HG03196 (cell line): ENCODE measurements at regions not wholly inside any gene's neighbourhood (a gene's known extent, or its start where the extent isn't known, plus 50 kb on each side); places are given as distances from the start of the nearest gene placed in this dataset.

Experiments used
- ATAC-seq: cut with Tn5 transposase; IDR thresholded peaks from one replicate; pipeline ENCODE4 v1.9.1; 2021; ENCODE audit not compliant: unreplicated experiment

DNA sequence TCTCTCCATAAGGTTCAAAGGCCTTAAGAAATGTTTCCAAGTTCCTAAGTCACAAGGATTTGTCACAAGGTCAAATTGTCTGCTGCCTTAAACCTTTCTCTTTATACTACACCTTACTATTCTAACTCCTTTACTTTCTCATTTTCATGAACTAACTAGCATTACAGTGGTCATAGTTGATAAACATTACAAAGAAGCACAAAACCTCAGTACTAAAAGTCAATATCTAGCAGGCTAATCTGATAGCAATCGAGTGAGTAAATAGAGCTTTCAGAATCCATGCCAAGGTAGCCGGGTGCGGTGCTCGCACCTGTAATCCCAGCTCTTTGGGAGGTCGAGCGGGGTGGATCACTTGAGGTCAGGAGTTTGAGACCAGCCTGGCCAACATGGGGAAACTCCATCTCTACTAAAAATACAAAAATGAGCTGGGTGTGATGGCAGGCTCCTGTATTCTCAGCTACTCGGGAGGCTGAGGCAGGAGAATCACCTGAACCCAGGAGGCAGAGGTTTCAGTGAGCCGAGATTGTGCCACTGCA is 510.0 kb downstream of the GBA3 start:
- no peak for ATAC-seq

DNA sequence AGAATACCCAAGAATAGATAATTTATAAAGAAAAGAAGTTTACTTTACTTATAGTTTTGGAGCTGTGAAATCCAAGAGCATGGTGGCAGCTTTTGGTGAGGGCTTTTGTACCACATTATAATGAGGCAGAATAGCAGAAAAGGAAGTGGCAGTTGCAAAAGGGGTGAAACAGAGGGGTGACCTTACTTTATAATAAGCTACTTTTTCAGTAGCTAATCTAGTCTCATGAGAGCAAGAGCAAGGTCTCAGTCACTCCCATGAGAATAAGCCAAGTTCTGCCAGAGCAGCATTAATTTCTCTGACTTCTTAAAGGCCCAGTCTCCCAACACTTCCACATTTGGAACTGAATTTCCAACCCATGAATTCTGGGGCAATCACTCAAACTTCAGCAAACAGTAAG is 502.0 kb downstream of the GBA3 start:
- ATAC-seq, result no peak

DNA sequence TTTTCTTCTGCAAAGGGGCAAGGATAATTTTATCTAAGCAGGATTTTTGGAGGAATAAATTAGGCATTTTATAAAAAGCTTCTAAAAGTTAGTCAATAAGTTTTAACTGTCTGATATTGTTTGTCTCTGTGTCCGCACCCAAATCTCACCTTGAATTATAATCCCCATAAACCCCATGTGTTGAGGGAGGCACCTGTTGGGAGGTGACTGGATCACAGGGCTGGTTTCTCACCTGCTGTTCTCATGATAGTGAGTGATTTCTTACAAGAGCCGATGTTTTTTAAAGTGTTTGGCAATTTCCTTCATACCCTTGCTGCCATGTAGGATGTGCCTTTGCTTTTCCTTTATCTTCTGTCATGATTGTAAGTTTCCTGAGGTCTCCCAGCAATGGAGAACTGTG is 481.4 kb downstream of the GBA3 start:
- ATAC-seq, result no peak

- no peak for ATAC-seq
These were observed 479.2 kb downstream of the GBA3 start for GRCh38 chr4:23171976-23172375.

- no peak for ATAC-seq
These were observed 477.0 kb downstream of the GBA3 start for GRCh38 chr4:23169608-23170311.

GRCh38 chr4:23166919-23167318 is 474.2 kb downstream of the GBA3 start:
- no peak for ATAC-seq

- ATAC-seq, result no peak
These were observed 473.7 kb downstream of the GBA3 start for GRCh38 chr4:23166407-23166806.

DNA sequence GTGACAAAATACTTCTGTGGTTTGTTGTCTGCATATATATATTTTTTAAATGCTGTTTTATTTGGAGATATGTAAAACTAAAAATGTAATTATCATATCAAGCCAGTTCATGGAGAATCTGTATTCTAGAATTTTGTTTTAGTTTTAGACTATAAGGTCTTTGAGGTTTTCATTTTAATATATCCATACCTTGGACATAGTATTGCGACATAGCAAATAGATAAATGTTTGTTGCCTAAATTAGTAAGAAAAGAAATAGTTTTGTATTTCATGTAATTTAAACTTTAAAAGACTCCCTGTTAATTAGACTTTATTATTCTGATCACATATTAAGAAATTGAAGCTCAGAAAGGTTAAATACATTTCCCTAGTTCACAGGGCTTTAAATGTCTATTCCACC is 472.9 kb downstream of the GBA3 start:
- no peak for ATAC-seq

DNA sequence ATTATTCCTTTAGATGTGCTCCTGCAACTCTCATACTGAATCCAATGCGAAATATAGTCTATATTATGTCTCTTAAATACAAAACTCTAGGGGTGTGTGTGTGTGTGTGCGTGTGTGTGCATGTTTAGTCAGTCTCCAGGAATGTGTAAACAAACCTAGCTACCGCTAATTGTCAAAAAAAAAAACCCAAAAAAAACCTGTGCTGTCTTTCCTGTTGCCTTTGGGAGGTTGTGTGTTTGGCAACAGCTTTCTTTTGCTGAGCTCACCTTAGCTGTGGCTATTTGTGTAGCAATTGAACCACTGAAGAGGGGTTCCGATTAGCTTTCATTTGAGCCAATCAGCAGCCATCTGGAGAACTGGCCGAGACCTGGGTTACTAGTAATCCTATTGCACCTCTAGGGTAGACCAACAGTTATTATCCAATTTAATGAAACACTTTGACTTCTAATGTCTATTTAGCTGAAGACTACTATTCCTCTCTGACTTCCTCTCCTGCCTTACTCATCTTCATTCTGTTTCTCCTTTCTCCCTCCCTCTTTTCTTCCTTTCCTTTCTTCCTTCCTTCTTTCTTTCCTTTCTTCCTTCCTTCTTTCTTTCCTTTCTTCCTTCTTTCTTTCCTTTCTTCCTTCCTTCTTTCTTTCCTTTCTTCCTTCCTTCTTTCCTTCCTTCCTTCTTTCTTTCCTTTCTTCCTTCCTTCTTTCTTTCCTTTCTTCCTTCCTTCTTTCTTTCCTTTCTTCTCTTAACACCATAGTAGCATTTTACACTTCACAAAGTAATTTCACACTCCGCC is 471.1 kb downstream of the GBA3 start:
- ATAC-seq, result no peak

GRCh38 chr4:23162275-23162674 is 469.5 kb downstream of the GBA3 start:
- ATAC-seq, result no peak

DNA sequence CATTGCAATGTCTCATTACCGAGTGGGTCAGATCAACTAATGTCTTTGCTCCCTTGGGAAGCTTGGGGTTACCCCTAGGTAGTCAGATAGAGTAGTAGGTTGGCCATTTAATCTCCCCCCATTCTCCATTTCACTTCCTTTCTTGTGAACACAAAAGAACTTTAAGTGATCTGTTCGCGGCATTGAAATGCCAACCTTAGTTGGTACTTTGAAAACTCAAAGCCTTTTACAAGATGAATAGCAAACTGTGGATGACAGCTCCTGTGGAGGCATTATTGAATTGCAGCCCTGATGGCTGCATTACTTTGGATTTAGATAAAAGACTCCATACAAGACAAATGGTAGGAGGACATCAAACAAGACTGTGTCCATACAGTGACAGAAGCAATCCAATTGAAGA is 469.1 kb downstream of the GBA3 start:
- no peak for ATAC-seq

DNA sequence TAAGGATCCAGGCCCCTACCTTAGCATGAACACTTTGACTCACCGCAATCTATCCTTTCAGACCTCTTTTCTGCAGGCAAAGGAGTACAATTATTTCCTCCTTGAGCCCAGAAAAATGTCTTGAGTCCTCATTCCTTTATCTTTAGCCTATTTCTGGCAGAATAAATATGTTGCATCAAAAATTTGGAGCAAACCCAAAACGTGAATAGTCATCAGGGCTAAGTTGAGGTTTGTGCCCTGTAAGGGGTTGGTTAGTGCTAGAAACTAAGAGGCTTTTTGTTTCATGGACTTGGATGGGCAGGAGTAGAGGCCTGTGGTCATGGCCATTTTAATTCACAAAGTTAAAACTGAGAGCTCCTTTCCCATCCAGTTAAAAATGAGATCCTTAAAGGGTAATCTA is 460.3 kb downstream of the GBA3 start:
- no peak for ATAC-seq

GRCh38 chr4:23149815-23150214 is 457.1 kb downstream of the GBA3 start:
- no peak for ATAC-seq

- ATAC-seq, result no peak
These were observed 452.0 kb downstream of the GBA3 start for GRCh38 chr4:23144707-23145106.

DNA sequence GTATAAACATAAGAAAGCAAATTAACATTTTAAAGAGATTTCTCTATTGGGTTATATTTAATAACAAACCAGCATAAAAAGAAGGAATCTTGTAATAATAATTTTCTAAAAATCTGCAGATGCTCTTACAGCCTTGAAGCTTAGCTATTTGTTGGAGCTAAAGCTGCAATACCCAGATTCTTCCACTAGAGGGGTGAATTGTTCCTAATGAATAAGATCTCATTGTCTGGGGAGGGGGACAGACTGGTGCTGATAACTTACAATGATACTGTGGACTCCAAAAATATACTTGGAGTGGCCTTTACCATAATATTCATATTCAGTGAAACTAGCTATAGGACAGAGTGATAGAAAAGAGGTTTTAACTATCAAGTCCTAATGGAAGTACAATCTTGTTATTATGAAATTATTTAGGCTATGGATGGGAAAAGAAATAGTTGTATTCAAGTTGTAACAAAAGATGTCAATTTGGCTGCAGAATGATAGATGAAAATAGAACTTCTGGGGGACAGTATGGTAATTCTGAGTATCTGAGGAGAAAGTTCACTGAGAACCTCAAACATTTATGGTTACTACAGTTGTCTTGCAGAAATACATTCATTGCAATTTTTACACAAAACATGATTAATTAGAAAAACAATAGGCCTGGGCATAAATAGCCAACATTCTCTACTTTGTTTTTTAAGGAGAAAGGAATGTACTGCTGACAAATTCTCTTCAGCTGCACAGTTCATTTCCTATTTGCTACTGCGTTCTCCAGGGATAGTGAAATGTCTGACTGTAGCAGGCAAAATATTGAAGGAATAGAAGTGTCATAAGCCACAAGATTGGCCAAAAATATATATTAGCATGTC is 443.3 kb downstream of the GBA3 start:
- ATAC-seq, result no peak

DNA sequence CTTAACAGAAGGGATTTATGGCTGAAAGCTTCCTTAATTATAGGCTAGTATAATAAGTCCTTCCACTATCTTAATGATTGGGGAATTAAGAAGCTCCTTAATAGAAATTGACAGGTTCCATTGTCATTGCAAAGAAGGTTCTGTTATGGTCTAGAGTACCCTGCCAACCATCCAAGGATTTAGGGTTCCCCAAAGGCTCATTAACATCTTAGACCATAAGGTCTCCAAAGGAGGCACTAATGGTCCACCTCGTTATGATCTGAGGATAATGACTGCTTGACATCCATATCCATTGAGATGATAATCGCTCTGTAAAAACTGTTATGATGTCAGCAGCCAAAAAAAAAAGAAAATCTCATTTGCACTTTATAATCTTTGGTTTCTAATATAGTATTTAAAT is 441.6 kb downstream of the GBA3 start:
- ATAC-seq, result no peak

GRCh38 chr4:23130845-23131244 is 438.1 kb downstream of the GBA3 start:
- ATAC-seq, result no peak

DNA sequence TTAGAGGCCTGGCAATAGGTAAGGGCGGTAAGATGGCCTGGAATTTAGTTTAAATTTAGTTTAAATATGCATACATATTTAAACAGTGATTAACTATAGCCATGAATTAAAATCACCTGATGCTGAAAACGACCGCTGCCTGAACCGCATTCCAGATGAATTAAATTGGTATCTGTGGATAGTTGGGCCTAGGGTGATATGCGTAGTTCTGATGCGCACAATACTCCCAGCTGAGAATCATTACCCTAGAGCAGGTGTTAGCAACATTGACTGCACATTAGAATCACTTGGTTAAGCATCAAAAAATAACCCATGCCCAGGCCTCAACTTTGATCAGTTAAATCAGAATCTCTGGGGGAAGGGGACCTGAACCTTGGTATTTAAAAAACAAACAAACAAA is 432.4 kb downstream of the GBA3 start:
- ATAC-seq, result no peak

DNA sequence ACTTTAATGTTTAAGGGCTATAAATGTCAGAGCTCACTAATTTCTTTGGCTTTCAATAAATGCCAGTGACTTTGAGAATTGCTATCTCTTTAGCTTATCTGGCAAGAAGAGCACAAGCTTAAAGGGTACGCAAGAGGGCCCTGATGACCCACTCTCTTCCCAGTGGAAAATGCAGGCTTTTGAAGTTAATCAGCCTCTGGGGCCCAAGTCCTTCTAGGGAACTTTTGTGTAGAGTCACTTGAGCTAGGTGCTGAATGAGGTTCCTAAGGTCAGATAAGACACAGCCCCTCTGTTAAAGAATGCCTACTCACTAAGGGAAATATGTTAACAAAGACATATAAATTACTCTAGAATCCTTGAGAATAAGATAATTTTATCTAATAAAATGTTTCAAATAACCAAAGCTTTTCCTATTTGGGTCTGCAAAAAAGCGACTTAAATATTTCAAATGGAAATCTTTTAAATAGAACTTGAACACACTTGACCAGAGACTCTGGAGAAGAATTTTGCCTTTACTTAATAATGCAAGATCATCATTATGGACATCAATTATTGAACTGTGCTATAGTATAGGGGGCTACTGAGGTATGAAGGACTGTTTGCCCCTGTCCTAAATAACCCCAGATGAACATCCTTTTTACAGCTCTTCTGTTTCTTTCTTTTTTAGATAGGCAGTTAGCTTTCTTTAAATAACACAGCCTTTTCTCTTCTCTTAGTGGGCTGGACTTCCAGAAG is 430.1 kb downstream of the GBA3 start:
- ATAC-seq, result no peak

DNA sequence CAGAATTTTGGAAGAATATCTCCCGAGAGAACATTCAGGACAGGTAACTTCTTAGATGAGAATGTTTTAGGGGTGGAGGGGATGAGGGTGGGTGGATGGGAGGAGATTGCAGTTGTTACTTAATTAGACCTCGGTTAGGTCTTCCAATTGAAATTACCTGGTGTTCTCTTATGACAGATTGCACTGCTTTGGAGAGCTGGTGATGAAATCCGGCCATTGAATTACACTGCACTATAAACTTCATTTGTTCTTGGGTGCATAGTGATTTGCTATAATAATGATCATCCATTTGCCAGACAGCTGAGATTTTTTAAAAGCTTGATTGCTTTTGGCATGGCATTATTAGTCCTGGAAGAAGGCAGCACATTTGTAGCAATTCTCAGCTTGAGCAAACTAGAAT is 427.6 kb downstream of the GBA3 start:
- ATAC-seq, result no peak

GRCh38 chr4:23117826-23118225 is 425.1 kb downstream of the GBA3 start:
- no peak for ATAC-seq
